ENCODE measurements at regions not wholly inside any gene's neighbourhood (a gene's known extent, or its start where the extent isn't known, plus 50 kb on each side); places are given as distances from the start of the nearest gene placed in this dataset.

DNA sequence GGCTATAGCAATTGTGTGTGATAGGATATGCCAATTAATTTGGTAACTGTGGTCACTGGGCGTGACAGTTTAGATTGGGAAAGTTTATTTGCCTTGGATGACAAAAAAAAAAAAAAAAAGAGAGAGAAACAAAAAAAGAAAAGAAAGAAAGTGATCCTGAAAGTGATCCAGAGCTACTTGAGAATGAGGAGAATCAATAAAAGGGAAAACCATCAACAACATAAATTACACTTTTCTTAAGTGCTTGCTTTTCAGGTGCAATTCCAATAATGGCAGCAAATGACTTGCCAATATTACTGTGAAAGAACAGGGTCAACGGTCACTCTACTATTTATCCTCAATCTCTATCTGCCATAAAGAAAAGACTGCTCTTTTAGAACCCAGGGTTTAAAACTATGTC is 191.8 kb upstream of the SEMA3C start:
- Histone ChIP-seq H3K14ac (ENCODE audit: insufficient read length) (no peak overlapping the region), H3K4me3 (ENCODE audit: extremely low read depth in 1 of 4, insufficient read depth in 2 of 4, low read depth in 3 of 4, low read length in 4 of 4) (no peak overlapping the region), H3K36me3 (ENCODE audit: control insufficient read depth in 2 of 4, insufficient read depth in 4 of 4, low read length in 3 of 4) (no peaks in the 10 kb centered on the region), H2AFZ (ENCODE audit: low read length) (no peak overlapping the region), H4K5ac (ENCODE audit: insufficient read length, low read depth, low read length) (no peak overlapping the region), H3K4me1 (replicated peaks in 1 of 4; ENCODE audit: control insufficient read depth in 3 of 4, insufficient read depth in 4 of 4, low read length in 3 of 4) (no peaks in the 10 kb centered on the region), H2BK5ac (ENCODE audit: low read depth, low read length) (no peak overlapping the region), H3K79me1 (ENCODE audit: low read depth, low read length) (no peaks in the 10 kb centered on the region), H2BK20ac (ENCODE audit: low read length) (no peak overlapping the region), H2BK12ac (ENCODE audit: low read depth, low read length) (no peak overlapping the region), H3K27me3 (replicated peaks in 1 of 4; ENCODE audit: control insufficient read depth in 3 of 4, extremely low read depth in 1 of 4, insufficient read depth in 3 of 4, low read length in 3 of 4) (no peaks in the 10 kb centered on the region), H3K4me2 (ENCODE audit: insufficient read depth in 1 of 2, low read depth in 2 of 2, low read length in 2 of 2) (no peak overlapping the region), H3K79me2 (ENCODE audit: control insufficient read depth in 1 of 2, insufficient read depth in 2 of 2, low read length in 2 of 2) (no peaks in the 10 kb centered on the region), H3K23ac (ENCODE audit: insufficient read length) (no peak overlapping the region), H3K9me3 (ENCODE audit: insufficient read depth in 2 of 2, low read depth in 1 of 2, low read length in 1 of 2) (no peaks in the 10 kb centered on the region), H3K23me2 (ENCODE audit: low read depth, low read length) (no peaks in the 10 kb centered on the region), H4K20me1 (replicated peaks in 1 of 2; ENCODE audit: control insufficient read depth in 1 of 2, insufficient read depth in 2 of 2, low read length in 2 of 2) (no peaks in the 10 kb centered on the region), H3K9ac (replicated peaks in 1 of 4; ENCODE audit: extremely low read depth in 1 of 4, low read depth in 3 of 4, low read length in 3 of 4) (no peak overlapping the region), H3K27ac (ENCODE audit: low read depth, low read length) (no peak overlapping the region), H3K4ac (replicated peaks; ENCODE audit: insufficient read length, low read depth, low read length) (no peak overlapping the region), H2BK15ac (ENCODE audit: low read length) (no peak overlapping the region), H3K18ac (ENCODE audit: extremely low read depth, low read length) (no peak overlapping the region), H4K91ac (replicated peaks; ENCODE audit: insufficient read length, low read length) (no peak overlapping the region), H3K56ac (replicated peaks; ENCODE audit: insufficient read length, low read depth, low read length) (no peak overlapping the region), H4K8ac (ENCODE audit: extremely low read depth, insufficient read depth, low read length) (no peak overlapping the region), H2BK120ac (replicated peaks; ENCODE audit: low read depth, low read length) (no peak overlapping the region), H2AK5ac (ENCODE audit: low read depth, low read length) (no peak overlapping the region)
- TF ChIP-seq ATF2 (IDR thresholded peaks at IDR 0.05; ENCODE audit: low read length) (no peak), RAD21 (IDR thresholded peaks at IDR 0.05 in 1 of 2, conservative IDR thresholded peaks at IDR 0.05 in 1 of 2; ENCODE audit: low read depth in 2 of 2, low read length in 2 of 2) (no peak), SIRT6 (IDR thresholded peaks at IDR 0.05; ENCODE audit: low read length) (no peak), KDM1A (IDR thresholded peaks at IDR 0.05; ENCODE audit: borderline replicate concordance, low read length) (no peak), KDM4A (IDR thresholded peaks at IDR 0.05; ENCODE audit: low read depth, low read length, severe bottlenecking) (no peak), FOSL1 (IDR thresholded peaks at IDR 0.05; ENCODE audit: insufficient read depth, low read depth, low read length) (no peak), RBBP5 (IDR thresholded peaks at IDR 0.05; ENCODE audit: borderline replicate concordance, low read depth, low read length) (no peak), EP300 (IDR thresholded peaks at IDR 0.05; ENCODE audit: borderline replicate concordance in 1 of 2, low read depth in 2 of 2, low read length in 2 of 2) (no peak), TAF7 (optimal IDR thresholded peaks at IDR 0.05; ENCODE audit: borderline replicate concordance, low read depth, low read length) (no peak), TBP (IDR thresholded peaks at IDR 0.05; ENCODE audit: low read depth, low read length) (no peak), HDAC2 (IDR thresholded peaks at IDR 0.05; ENCODE audit: borderline replicate concordance in 1 of 2, low read depth in 2 of 2, low read length in 2 of 2) (no peak), CBX8 (IDR thresholded peaks at IDR 0.05; ENCODE audit: borderline replicate concordance, low read depth, low read length) (no peak)
- POLR2A ChIA-PET (ENCODE audit: partially characterized antibody) = no interaction called here
- FAIRE-seq (no peak), DNase-seq (ENCODE audit: low read depth in 1 of 2, low spot score in 2 of 2) (no peak)
- CTCF ChIA-PET (ENCODE audit: partially characterized antibody) = no interaction called here
- 91% methylated on average over 2 of the region's 2 CpGs; no CpG with 5 or more reads in 1 of the 2 experiments for WGBS, 2 experiments (ENCODE audit: extremely low coverage in 1 of 2, insufficient coverage in 1 of 2, insufficient read length in 1 of 2, insufficient replicate concordance in 2 of 2, low coverage in 1 of 2, low lambda C conversion rate in 2 of 2, missing lambda C conversion rate in 1 of 2)
